Thyroid gland (tissue), 4 donors: ENCODE measurements at regions not wholly inside any gene's neighbourhood (a gene's known extent, or its start where the extent isn't known, plus 50 kb on each side); places are given as distances from the start of the nearest gene placed in this dataset.

Experiments used
- DNase-seq, 2 donors: peaks; one replicate each; pipeline ENCODE4 v3.0.0-alpha.2; 2019
- H3K27ac ChIP-seq, 3 donors: fragments of 200-600 bp; sonication (generic); 1 replicate in 2 of 3; 2 replicates in 1 of 3; pipeline ENCODE4 v1.5.1; 2016 to 2019; ENCODE audit warnings: mild to moderate bottlenecking in 1 of 3, moderate library complexity in 1 of 3
- H3K27me3 ChIP-seq: fragments of 200-600 bp; sonication (generic); one replicate; pipeline ENCODE4 v1.5.1; 2019
- H3K36me3 ChIP-seq, 2 donors: fragments of 200-600 bp; sonication (generic); one replicate each; pipeline ENCODE4 v1.5.1; 2016 to 2019
- H3K4me1 ChIP-seq, 2 donors: fragments of 200-600 bp; sonication (generic); one replicate each; pipeline ENCODE4 v1.5.1; 2017 to 2019
- H3K4me3 ChIP-seq, 3 donors: fragments of 200-600 bp; sonication (generic); replicated peaks in 1 of 3; 1 replicate in 2 of 3; 2 replicates in 1 of 3; pipeline ENCODE4 v1.5.1; 2016; ENCODE audit warnings: mild to moderate bottlenecking in 1 of 3
- H3K9me3 ChIP-seq: fragments of 200-600 bp; sonication (generic); one replicate; pipeline ENCODE4 v1.5.1; 2017
- CTCF ChIP-seq, 6 experiments: fragments of 200-600 bp in 3 of 6; fragments of 450-650 bp in 3 of 6; sonication (generic) in 3 of 6; IDR thresholded peaks; one replicate each; pipeline ENCODE4 v1.5.1; 2016 to 2019; ENCODE audit warnings: antibody characterized with exemption in 6 of 6, mild to moderate bottlenecking in 2 of 6, inconsistent platforms in 1 of 6, moderate library complexity in 1 of 6
- POLR2A ChIP-seq, 2 donors: fragments of 450-650 bp; IDR thresholded peaks; one replicate each; pipeline ENCODE4 v1.6.1; 2017; ENCODE audit warnings: antibody characterized with exemption in 2 of 2, mild to moderate bottlenecking in 2 of 2, moderate library complexity in 1 of 2
- WGBS, 2 donors: methylation state at CpG; one replicate each; pipeline ENCODE4 v1.1.5; 2017; 5-methylcytosine and 5-hydroxymethylcytosine counted together
- intact Hi-C: fragments of 100-400 bp; cut with DNase I; formaldehyde crosslinking; loops from one replicate; pipeline ENCODE4 v1.15.1; 2023

- no peak overlapping the region for H3K27ac ChIP-seq
- no peaks in the 10 kb centered on the region for H3K9me3 ChIP-seq
- H3K4me3 ChIP-seq: no peak overlapping the region
- H3K27me3 ChIP-seq: no peaks in the 10 kb centered on the region
- no peaks in the 10 kb centered on the region for H3K36me3 ChIP-seq
- DNase-seq: no peak
- intact Hi-C loops: no loop called here
- TF ChIP-seq POLR2A (IDR thresholded peaks at IDR 0.05): no peak
- no peak for TF ChIP-seq CTCF (IDR thresholded peaks at IDR 0.05)
- H3K4me1 ChIP-seq: no peaks in the 10 kb centered on the region
- 80 to 88% methylated on average over 6 of the region's 6 CpGs for WGBS, 2 donors
Observed at GRCh38 chr1:212532469-212533147, 76.0 kb upstream of the ATF3 start.

GRCh38 chr1:212533148-212533517 lies 75.4 kb upstream of the ATF3 start:
- H3K4me3 ChIP-seq: no peak overlapping the region
- DNase-seq: no peak
- intact Hi-C loops: no loop called here
- H3K27ac ChIP-seq: no peak overlapping the region
- no peaks in the 10 kb centered on the region for H3K9me3 ChIP-seq
- no peaks in the 10 kb centered on the region for H3K4me1 ChIP-seq
- no peak for TF ChIP-seq CTCF (IDR thresholded peaks at IDR 0.05)
- TF ChIP-seq POLR2A (IDR thresholded peaks at IDR 0.05): no peak
- 95 to 96% methylated on average over 3 of the region's 3 CpGs for WGBS, 2 donors
- no peaks in the 10 kb centered on the region for H3K36me3 ChIP-seq
- no peaks in the 10 kb centered on the region for H3K27me3 ChIP-seq

GRCh38 chr1:212536586-212536985 lies 72.0 kb upstream of the ATF3 start:
- H3K4me3 ChIP-seq: no peak overlapping the region
- TF ChIP-seq POLR2A (IDR thresholded peaks at IDR 0.05): no peak
- TF ChIP-seq CTCF (IDR thresholded peaks at IDR 0.05): no peak
- intact Hi-C loops: no loop called here
- no peaks in the 10 kb centered on the region for H3K27me3 ChIP-seq
- no peaks in the 10 kb centered on the region for H3K9me3 ChIP-seq
- H3K4me1 ChIP-seq: no peaks in the 10 kb centered on the region
- no peaks in the 10 kb centered on the region for H3K36me3 ChIP-seq
- 87 to 95% methylated on average over 6 of the region's 6 CpGs for WGBS, 2 donors
- no peak overlapping the region for H3K27ac ChIP-seq
- DNase-seq: no peak

GRCh38 chr1:212537610-212538009 lies 71.0 kb upstream of the ATF3 start:
- no peak for TF ChIP-seq CTCF (IDR thresholded peaks at IDR 0.05)
- TF ChIP-seq POLR2A (IDR thresholded peaks at IDR 0.05): no peak
- WGBS, 2 donors: 54 to 97% methylated on average over 1 of the region's 1 CpG
- no peaks in the 10 kb centered on the region for H3K36me3 ChIP-seq
- no peaks in the 10 kb centered on the region for H3K9me3 ChIP-seq
- no peak for DNase-seq
- H3K27me3 ChIP-seq: no peaks in the 10 kb centered on the region
- H3K4me3 ChIP-seq: no peak overlapping the region
- no peak overlapping the region for H3K27ac ChIP-seq
- intact Hi-C loops: no loop called here
- no peaks in the 10 kb centered on the region for H3K4me1 ChIP-seq

- intact Hi-C loops: no loop called here
- no peak for DNase-seq
- H3K36me3 ChIP-seq: no peaks in the 10 kb centered on the region
- 86 to 89% methylated on average over 6 of the region's 6 CpGs for WGBS, 2 donors
- H3K27me3 ChIP-seq: no peaks in the 10 kb centered on the region
- no peak for TF ChIP-seq POLR2A (IDR thresholded peaks at IDR 0.05)
- H3K4me1 ChIP-seq: no peaks in the 10 kb centered on the region
- no peak overlapping the region for H3K4me3 ChIP-seq
- H3K27ac ChIP-seq: no peak overlapping the region
- H3K9me3 ChIP-seq: no peaks in the 10 kb centered on the region
Observed at GRCh38 chr1:212539737-212540430, 68.7 kb upstream of the ATF3 start.
